B cell (primary cell): ENCODE measurements at regions not wholly inside any gene's neighbourhood (a gene's known extent, or its start where the extent isn't known, plus 50 kb on each side); places are given as distances from the start of the nearest gene placed in this dataset.

Experiments
- ATAC-seq: fragments of 200-7000 bp; cut with Tn5 transposase; one replicate; pipeline ENCODE4 v1.10.0; 2021; ENCODE audit warnings: low read depth, mild to moderate bottlenecking, moderate number of reproducible peaks, moderate library complexity
- CTCF ChIA-PET: fragments of 350-600 bp; sonication (Branson Sonifier 250); formaldehyde crosslinking; loops from one replicate; lab custom pipeline; 2021; ENCODE audit warnings: antibody characterized with exemption, inconsistent platforms; lab: Charles Lee
- POLR2A ChIA-PET: fragments of 350-600 bp; sonication (Branson Sonifier 250); formaldehyde crosslinking; loops from one replicate; lab custom pipeline; 2021; ENCODE audit warnings: antibody characterized with exemption; lab: Charles Lee
- DNase-seq: peaks from one replicate; pipeline ENCODE4 v3.0.0; 2013
- H2AFZ ChIP-seq: 2 replicates; pipeline ENCODE4 v1.6.1; 2012; ENCODE audit warnings: mild to moderate bottlenecking, low read depth, low read length; ENCODE audit not compliant: insufficient read depth, poor library complexity, severe bottlenecking
- H3K27ac ChIP-seq, 2 donors: 1 replicate in 1 of 2; 2 replicates in 1 of 2; pipeline ENCODE4 v1.5.1; 2012 to 2013; ENCODE audit warnings: low read length in 2 of 2, mild to moderate bottlenecking in 2 of 2, moderate library complexity in 1 of 2
- H3K27me3 ChIP-seq, 4 experiments: fragments of 200-600 bp in 1 of 4; sonication (generic) in 1 of 4; replicated peaks in 1 of 4; 1 replicate in 2 of 4; 2 replicates in 2 of 4; pipeline versions ENCODE4 v1.6.1 to v1.7.0; 2013 to 2016; ENCODE audit warnings: low read length in 3 of 4, mild to moderate bottlenecking in 2 of 4, mixed read lengths in 1 of 4, moderate library complexity in 1 of 4; ENCODE audit not compliant: insufficient read depth in 4 of 4, control insufficient read depth in 3 of 4; ENCODE audit errors: control extremely low read depth in 1 of 4
- H3K36me3 ChIP-seq, 2 experiments: replicated peaks in 1 of 2; 1 replicate in 1 of 2; 2 replicates in 1 of 2; pipeline versions ENCODE4 v1.6.1 to v1.7.1; 2013; ENCODE audit warnings: low read length in 1 of 2; ENCODE audit not compliant: insufficient read depth in 2 of 2, control insufficient read depth in 1 of 2; ENCODE audit errors: control extremely low read depth in 1 of 2, extremely low read depth in 1 of 2
- H3K4me1 ChIP-seq, 2 donors: fragments of 200-600 bp in 1 of 2; sonication (generic) in 1 of 2; 1 replicate in 1 of 2; 2 replicates in 1 of 2; pipeline versions ENCODE4 v1.5.1 to v1.6.1; 2013 to 2017; ENCODE audit warnings: low read length in 2 of 2; ENCODE audit not compliant: control insufficient read depth in 2 of 2, insufficient read depth in 2 of 2
- H3K4me2 ChIP-seq: replicated peaks from 2 replicates; pipeline ENCODE3; 2012; ENCODE audit warnings: mild to moderate bottlenecking, low read depth, low read length; ENCODE audit not compliant: poor library complexity, severe bottlenecking
- H3K4me3 ChIP-seq, 5 experiments: fragments of 200-600 bp in 1 of 5; sonication (generic) in 1 of 5; 1 replicate in 3 of 5; 2 replicates in 2 of 5; pipeline versions ENCODE4 v1.5.1 to v1.7.0; 2011 to 2016; ENCODE audit warnings: low read length in 4 of 5, mild to moderate bottlenecking in 4 of 5, low read depth in 2 of 5, control low read depth in 1 of 5, moderate library complexity in 1 of 5; ENCODE audit not compliant: insufficient read depth in 1 of 5; ENCODE audit errors: control extremely low read depth in 1 of 5, extremely low read depth in 1 of 5
- H3K79me2 ChIP-seq: fragments of 200-600 bp; sonication (generic); one replicate; pipeline ENCODE4 v1.6.0; 2016; ENCODE audit warnings: low read length; ENCODE audit not compliant: control insufficient read depth, insufficient read depth
- H3K9ac ChIP-seq: fragments of 200-600 bp; sonication (generic); 2 replicates; pipeline ENCODE4 v1.6.1; 2017; ENCODE audit warnings: mild to moderate bottlenecking, low read length, moderate library complexity
- H3K9me3 ChIP-seq, 3 donors: one replicate each; pipeline versions ENCODE4 v1.6.1 to v1.7.1; 2013; ENCODE audit warnings: low read length in 2 of 3; ENCODE audit not compliant: control insufficient read depth in 2 of 3, insufficient read depth in 1 of 3; ENCODE audit errors: control extremely low read depth in 1 of 3
- H4K20me1 ChIP-seq: 2 replicates; pipeline ENCODE4 v1.6.0; 2012; ENCODE audit warnings: mild to moderate bottlenecking, low read length; ENCODE audit not compliant: insufficient read depth, control insufficient read depth, poor library complexity, severe bottlenecking
- H3K27ac Mint-ChIP-seq: one replicate; pipeline ENCODE4 v1.8.0; 2021; ENCODE audit warnings: mixed read lengths
- H3K27me3 Mint-ChIP-seq: one replicate; pipeline ENCODE4 v1.8.0; 2021; ENCODE audit warnings: mixed read lengths
- H3K4me1 Mint-ChIP-seq: one replicate; pipeline ENCODE4 v1.8.0; 2021; ENCODE audit warnings: mixed read lengths
- H3K4me3 Mint-ChIP-seq: one replicate; pipeline ENCODE4 v1.8.0; 2021; ENCODE audit warnings: mixed read lengths
- H3K9me3 Mint-ChIP-seq: one replicate; pipeline ENCODE4 v1.8.0; 2022; ENCODE audit warnings: mixed read lengths; ENCODE audit not compliant: insufficient read depth
- CTCF ChIP-seq: fragments of 200-600 bp; IDR thresholded peaks from one replicate; pipeline ENCODE4 v1.8.0; 2022; ENCODE audit warnings: antibody characterized with exemption, mild to moderate bottlenecking
- EZH2 ChIP-seq: IDR thresholded peaks from 2 replicates; pipeline ENCODE4 v1.6.1; 2012; ENCODE audit warnings: borderline replicate concordance, low read depth, mild to moderate bottlenecking, moderate library complexity, low read length; ENCODE audit not compliant: insufficient read depth, poor library complexity, severe bottlenecking
- WGBS: methylation state at CpG from one replicate; pipeline ENCODE4 v1.1.5; 2013; ENCODE audit warnings: missing lambda C conversion rate; ENCODE audit not compliant: insufficient coverage; 5-methylcytosine and 5-hydroxymethylcytosine counted together
- intact Hi-C: fragments of 100-400 bp; cut with micrococcal nuclease; formaldehyde crosslinking; loops from one replicate; pipeline ENCODE4 v1.10.0; 2022

DNA sequence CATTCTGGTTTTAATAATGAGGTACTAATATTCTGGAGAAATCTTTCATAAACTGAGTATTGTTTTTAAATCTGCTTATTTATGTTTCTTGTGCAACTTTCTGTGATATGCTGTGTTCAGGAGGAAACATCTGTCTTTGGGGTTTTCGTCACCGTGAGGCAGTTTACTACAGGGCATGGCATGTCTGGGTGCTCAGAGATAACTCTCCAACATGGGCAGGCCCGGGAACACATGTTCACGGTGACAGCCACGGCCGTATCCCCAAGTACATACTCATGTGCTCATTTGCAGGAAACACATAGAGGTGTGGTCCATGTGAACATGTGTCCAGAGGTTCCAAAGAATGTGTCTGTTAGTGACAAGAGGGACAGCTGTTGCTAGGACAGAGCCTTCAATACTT lies 62.1 kb upstream of the CNKSR3 start:
- no peak for ATAC-seq
- no peak for TF ChIP-seq EZH2
- TF ChIP-seq CTCF, result no peak
- POLR2A ChIA-PET, result no interaction called here

GRCh38 chr6:154578004-154578559 lies 67.6 kb upstream of the CNKSR3 start:
- Mint-ChIP-seq H3K4me1 (no peaks in the 10 kb centered on the region), H3K27me3 (no peaks in the 10 kb centered on the region), H3K9me3 (peaks cover 2% of the 10 kb centered on the region), H3K4me3 (no peak overlapping the region), H3K27ac (no peak overlapping the region)
- DNase-seq, result no peak
- H3K9me3 ChIP-seq, result peaks cover 0 to 3% (median 2%) of the 10 kb centered on the region in 3 donors
- no peak overlapping the region for H3K9ac ChIP-seq
- 96% methylated on average over 2 of the region's 3 CpGs for WGBS
- no peak overlapping the region for H3K4me3 ChIP-seq
- no peaks in the 10 kb centered on the region for H3K27me3 ChIP-seq
- no peak for ATAC-seq
- no peak overlapping the region for H2AFZ ChIP-seq
- no peak overlapping the region for H3K27ac ChIP-seq
- no peaks in the 10 kb centered on the region for H4K20me1 ChIP-seq
- H3K36me3 ChIP-seq, result no peaks in the 10 kb centered on the region
- TF ChIP-seq EZH2 (no peak), CTCF (no peak)
- ChIA-PET CTCF (no interaction called here), POLR2A (no interaction called here)
- H3K4me1 ChIP-seq, result no peaks in the 10 kb centered on the region
- H3K79me2 ChIP-seq, result no peaks in the 10 kb centered on the region
- no peak overlapping the region for H3K4me2 ChIP-seq
- intact Hi-C loops, result no loop called here

More for the DNA sequence above, 62.1 kb upstream of the CNKSR3 start:
- H3K9ac ChIP-seq, result no peak overlapping the region
- H3K4me3 Mint-ChIP-seq, result no peak overlapping the region
- H2AFZ ChIP-seq, result no peak overlapping the region
- DNase-seq, result no peak
- no peaks in the 10 kb centered on the region for H4K20me1 ChIP-seq
- H3K27me3 Mint-ChIP-seq, result peaks cover 3% of the 10 kb centered on the region
- CTCF ChIA-PET, result no interaction called here
- H3K4me2 ChIP-seq, result no peak overlapping the region
- H3K36me3 ChIP-seq, result no peaks in the 10 kb centered on the region
- no peak overlapping the region for H3K4me3 ChIP-seq
- no peaks in the 10 kb centered on the region for H3K4me1 Mint-ChIP-seq
- H3K4me1 ChIP-seq, result no peaks in the 10 kb centered on the region
- no peak overlapping the region for H3K27ac Mint-ChIP-seq
- H3K79me2 ChIP-seq, result no peaks in the 10 kb centered on the region
- WGBS, result 2% methylated on average over 6 of the region's 6 CpGs
- intact Hi-C loops, result no loop called here
- no peaks in the 10 kb centered on the region for H3K27me3 ChIP-seq
- H3K9me3 Mint-ChIP-seq, result no peaks in the 10 kb centered on the region
- H3K27ac ChIP-seq, result no peak overlapping the region
- H3K9me3 ChIP-seq, result no peaks in the 10 kb centered on the region
